ENCODE measurements at regions not wholly inside any gene's neighbourhood (a gene's known extent, or its start where the extent isn't known, plus 50 kb on each side); places are given as distances from the start of the nearest gene placed in this dataset.

- TF ChIP-seq, protein P1, sequence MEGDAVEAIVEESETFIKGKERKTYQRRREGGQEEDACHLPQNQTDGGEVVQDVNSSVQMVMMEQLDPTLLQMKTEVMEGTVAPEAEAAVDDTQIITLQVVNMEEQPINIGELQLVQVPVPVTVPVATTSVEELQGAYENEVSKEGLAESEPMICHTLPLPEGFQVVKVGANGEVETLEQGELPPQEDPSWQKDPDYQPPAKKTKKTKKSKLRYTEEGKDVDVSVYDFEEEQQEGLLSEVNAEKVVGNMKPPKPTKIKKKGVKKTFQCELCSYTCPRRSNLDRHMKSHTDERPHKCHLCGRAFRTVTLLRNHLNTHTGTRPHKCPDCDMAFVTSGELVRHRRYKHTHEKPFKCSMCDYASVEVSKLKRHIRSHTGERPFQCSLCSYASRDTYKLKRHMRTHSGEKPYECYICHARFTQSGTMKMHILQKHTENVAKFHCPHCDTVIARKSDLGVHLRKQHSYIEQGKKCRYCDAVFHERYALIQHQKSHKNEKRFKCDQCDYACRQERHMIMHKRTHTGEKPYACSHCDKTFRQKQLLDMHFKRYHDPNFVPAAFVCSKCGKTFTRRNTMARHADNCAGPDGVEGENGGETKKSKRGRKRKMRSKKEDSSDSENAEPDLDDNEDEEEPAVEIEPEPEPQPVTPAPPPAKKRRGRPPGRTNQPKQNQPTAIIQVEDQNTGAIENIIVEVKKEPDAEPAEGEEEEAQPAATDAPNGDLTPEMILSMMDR (optimal IDR thresholded peaks at IDR 0.05 in 1 of 3, IDR thresholded peaks at IDR 0.05 in 1 of 3, conservative IDR thresholded peaks at IDR 0.05 in 1 of 3; ENCODE audit: extremely low read depth in 1 of 3, insufficient read depth in 2 of 3, low read length in 3 of 3), result no peak
- no peak for TF ChIP-seq EZH2 (IDR thresholded peaks at IDR 0.05; ENCODE audit: low read length)
Observed at GRCh38 chr7:118662266-118662665, 437.8 kb downstream of the ANKRD7 start.

Measured in keratinocyte (primary cell).